ENCODE measurements at regions not wholly inside any gene's neighbourhood (a gene's known extent, or its start where the extent isn't known, plus 50 kb on each side); places are given as distances from the start of the nearest gene placed in this dataset.

DNA sequence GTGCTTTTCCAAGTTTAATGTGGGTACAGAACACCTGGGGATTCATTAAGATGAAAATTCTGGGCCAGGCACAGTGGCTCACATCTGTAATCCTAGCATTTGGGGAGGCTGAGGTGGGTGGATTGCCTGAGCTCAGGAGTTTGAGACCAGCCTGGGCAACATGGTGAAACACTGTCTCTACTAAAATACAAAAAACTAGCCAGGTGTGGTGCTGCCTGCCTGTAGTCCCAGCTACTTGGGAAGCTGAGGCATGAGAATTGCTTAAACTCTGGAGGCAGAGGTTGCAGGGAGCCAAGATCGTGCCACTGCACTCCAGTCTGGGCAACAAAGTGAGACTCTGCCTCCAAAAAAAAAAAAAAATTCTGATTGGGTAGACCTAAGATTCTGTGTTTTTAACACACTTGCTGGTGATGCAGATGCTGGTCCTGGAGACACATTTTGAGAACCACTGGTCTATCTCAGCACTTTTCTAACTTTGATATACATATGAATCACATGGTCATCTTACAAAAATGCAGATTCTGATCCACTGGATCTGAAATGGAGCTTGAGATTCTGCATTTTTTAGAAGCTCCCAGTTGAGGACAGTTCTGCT lies 223.8 kb upstream of the SATB1 start:
- intact Hi-C loops (cut with micrococcal nuclease; ENCODE audit: unreplicated experiment): no loop called here
- H3K4me1 ChIP-seq: no peaks in the 10 kb centered on the region
- POLR2A ChIA-PET: no interaction called here
- Mint-ChIP-seq H3K4me1 (ENCODE audit: low read depth, unreplicated experiment) (no peaks in the 10 kb centered on the region), H3K9me3 (ENCODE audit: unreplicated experiment) (peaks cover under 1% of the 10 kb centered on the region), H3K4me3 (ENCODE audit: unreplicated experiment) (no peak overlapping the region), H3K36me3 (ENCODE audit: insufficient read depth, unreplicated experiment) (no peaks in the 10 kb centered on the region), H3K27ac (ENCODE audit: unreplicated experiment) (no peak overlapping the region), H3K27me3 (ENCODE audit: insufficient read depth, unreplicated experiment) (no peaks in the 10 kb centered on the region)
- CTCF ChIA-PET: no interaction called here
- no peak for DNase-seq
- H3K27me3 ChIP-seq (replicated peaks; ENCODE audit: control insufficient read depth, insufficient read depth, low read length): no peaks in the 10 kb centered on the region
- BruUV-seq (replicated peaks): no TSS peak
- H3K36me3 ChIP-seq (ENCODE audit: control insufficient read depth, insufficient read depth, low read length): no peaks in the 10 kb centered on the region
- no peaks in the 10 kb centered on the region for H3K9me3 ChIP-seq
- H3K4me3 ChIP-seq (ENCODE audit: low read depth, low read length): no peak overlapping the region
- TF ChIP-seq, protein P1, sequence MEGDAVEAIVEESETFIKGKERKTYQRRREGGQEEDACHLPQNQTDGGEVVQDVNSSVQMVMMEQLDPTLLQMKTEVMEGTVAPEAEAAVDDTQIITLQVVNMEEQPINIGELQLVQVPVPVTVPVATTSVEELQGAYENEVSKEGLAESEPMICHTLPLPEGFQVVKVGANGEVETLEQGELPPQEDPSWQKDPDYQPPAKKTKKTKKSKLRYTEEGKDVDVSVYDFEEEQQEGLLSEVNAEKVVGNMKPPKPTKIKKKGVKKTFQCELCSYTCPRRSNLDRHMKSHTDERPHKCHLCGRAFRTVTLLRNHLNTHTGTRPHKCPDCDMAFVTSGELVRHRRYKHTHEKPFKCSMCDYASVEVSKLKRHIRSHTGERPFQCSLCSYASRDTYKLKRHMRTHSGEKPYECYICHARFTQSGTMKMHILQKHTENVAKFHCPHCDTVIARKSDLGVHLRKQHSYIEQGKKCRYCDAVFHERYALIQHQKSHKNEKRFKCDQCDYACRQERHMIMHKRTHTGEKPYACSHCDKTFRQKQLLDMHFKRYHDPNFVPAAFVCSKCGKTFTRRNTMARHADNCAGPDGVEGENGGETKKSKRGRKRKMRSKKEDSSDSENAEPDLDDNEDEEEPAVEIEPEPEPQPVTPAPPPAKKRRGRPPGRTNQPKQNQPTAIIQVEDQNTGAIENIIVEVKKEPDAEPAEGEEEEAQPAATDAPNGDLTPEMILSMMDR (IDR thresholded peaks at IDR 0.05; ENCODE audit: insufficient read depth in 1 of 2, low read depth in 1 of 2, low read length in 1 of 2, severe bottlenecking in 1 of 2, unreplicated experiment in 1 of 2): no peak

DNA sequence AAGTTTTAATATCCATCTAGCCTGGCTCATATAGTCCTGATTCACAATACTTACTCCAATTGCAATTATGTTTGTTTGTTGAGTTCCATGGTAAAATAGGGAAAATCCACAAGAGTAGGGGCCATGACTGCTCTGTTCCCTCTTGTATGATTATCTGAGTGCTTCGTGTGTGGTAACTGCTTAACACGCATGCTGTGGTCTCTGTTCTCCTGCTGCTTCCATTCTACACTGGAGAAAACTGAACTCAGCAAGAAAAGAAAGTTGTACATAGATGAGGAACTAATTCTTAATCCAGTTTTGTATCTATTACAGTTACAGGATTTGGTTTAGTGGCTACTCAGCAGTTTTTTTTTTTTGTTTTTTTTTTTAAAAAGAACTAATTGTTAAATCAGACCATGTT lies 223.0 kb upstream of the SATB1 start:
- no peaks in the 10 kb centered on the region for H3K27me3 Mint-ChIP-seq (ENCODE audit: insufficient read depth, unreplicated experiment)
- intact Hi-C loops (cut with micrococcal nuclease; ENCODE audit: unreplicated experiment): no loop called here
- H3K4me3 ChIP-seq (ENCODE audit: low read depth, low read length): no peak overlapping the region
- CTCF ChIA-PET: no interaction called here
- H3K27ac Mint-ChIP-seq (ENCODE audit: unreplicated experiment): no peak overlapping the region
- no peaks in the 10 kb centered on the region for H3K36me3 Mint-ChIP-seq (ENCODE audit: insufficient read depth, unreplicated experiment)
- no peaks in the 10 kb centered on the region for H3K9me3 ChIP-seq
- BruUV-seq (replicated peaks): no TSS peak
- H3K27me3 ChIP-seq (replicated peaks; ENCODE audit: control insufficient read depth, insufficient read depth, low read length): no peaks in the 10 kb centered on the region
- no peak for DNase-seq
- TF ChIP-seq, protein P1 (IDR thresholded peaks at IDR 0.05; ENCODE audit: insufficient read depth in 1 of 2, low read depth in 1 of 2, low read length in 1 of 2, severe bottlenecking in 1 of 2, unreplicated experiment in 1 of 2): no peak
- no peaks in the 10 kb centered on the region for H3K9me3 Mint-ChIP-seq (ENCODE audit: unreplicated experiment)
- POLR2A ChIA-PET: no interaction called here
- H3K36me3 ChIP-seq (ENCODE audit: control insufficient read depth, insufficient read depth, low read length): no peaks in the 10 kb centered on the region
- no peaks in the 10 kb centered on the region for H3K4me1 ChIP-seq
- no peaks in the 10 kb centered on the region for H3K4me1 Mint-ChIP-seq (ENCODE audit: low read depth, unreplicated experiment)
- H3K4me3 Mint-ChIP-seq (ENCODE audit: unreplicated experiment): no peak overlapping the region

GRCh38 chr3:18645619-18646018 lies 220.5 kb upstream of the SATB1 start:
- Mint-ChIP-seq H3K27me3 (ENCODE audit: insufficient read depth, unreplicated experiment) (no peaks in the 10 kb centered on the region), H3K4me3 (ENCODE audit: unreplicated experiment) (no peak overlapping the region), H3K36me3 (ENCODE audit: insufficient read depth, unreplicated experiment) (no peaks in the 10 kb centered on the region), H3K27ac (ENCODE audit: unreplicated experiment) (no peak overlapping the region), H3K4me1 (ENCODE audit: low read depth, unreplicated experiment) (no peaks in the 10 kb centered on the region), H3K9me3 (ENCODE audit: unreplicated experiment) (peaks cover 10% of the 10 kb centered on the region)
- TF ChIP-seq, protein P1 (IDR thresholded peaks at IDR 0.05; ENCODE audit: insufficient read depth in 1 of 2, low read depth in 1 of 2, low read length in 1 of 2, severe bottlenecking in 1 of 2, unreplicated experiment in 1 of 2): no peak
- POLR2A ChIA-PET: no interaction called here
- no TSS peak for BruUV-seq (replicated peaks)
- intact Hi-C loops (cut with micrococcal nuclease; ENCODE audit: unreplicated experiment): no loop called here
- H3K27me3 ChIP-seq (replicated peaks; ENCODE audit: control insufficient read depth, insufficient read depth, low read length): no peaks in the 10 kb centered on the region
- no peaks in the 10 kb centered on the region for H3K9me3 ChIP-seq
- CTCF ChIA-PET: no interaction called here
- no peaks in the 10 kb centered on the region for H3K4me1 ChIP-seq
- no peak overlapping the region for H3K4me3 ChIP-seq (ENCODE audit: low read depth, low read length)
- no peaks in the 10 kb centered on the region for H3K36me3 ChIP-seq (ENCODE audit: control insufficient read depth, insufficient read depth, low read length)
- no peak for DNase-seq

Data from Caco-2 (cell line).